ENCODE measurements at regions not wholly inside any gene's neighbourhood (a gene's known extent, or its start where the extent isn't known, plus 50 kb on each side); places are given as distances from the start of the nearest gene placed in this dataset.

DNA sequence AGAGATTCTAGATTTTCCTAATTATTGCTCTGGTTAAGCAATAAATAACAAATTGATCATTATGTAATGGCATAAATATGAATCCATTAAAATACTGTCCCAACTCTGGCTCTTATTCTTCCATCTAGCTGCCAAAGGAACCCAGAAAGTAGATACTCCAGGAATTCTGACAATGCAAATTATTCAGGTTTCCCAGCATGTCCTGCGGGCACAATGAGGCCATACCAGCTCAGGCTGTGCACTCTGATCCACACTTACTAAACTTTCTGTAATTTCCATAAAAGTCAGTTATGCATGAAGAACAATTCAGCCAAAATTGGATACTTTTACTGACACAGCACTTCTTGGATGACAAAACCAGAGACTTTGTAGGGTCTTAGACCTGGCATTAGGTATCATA, 576.3 kb downstream of the KCNH5 start:
- no peak for TF ChIP-seq CTCF (IDR thresholded peaks at IDR 0.05)
- no peak for TF ChIP-seq POLR2A (IDR thresholded peaks at IDR 0.05)

All from body of pancreas (tissue), 4 donors.